NT2/D1 (cell line): ENCODE measurements at regions not wholly inside any gene's neighbourhood (a gene's known extent, or its start where the extent isn't known, plus 50 kb on each side); places are given as distances from the start of the nearest gene placed in this dataset.

Experiments
- SUZ12 ChIP-seq: IDR thresholded peaks from 2 replicates; pipeline ENCODE4 v1.6.1; 2011; ENCODE audit not compliant: insufficient read length, insufficient read depth; ENCODE audit errors: extremely low read depth
- YY1 ChIP-seq: IDR thresholded peaks from 2 replicates; pipeline ENCODE4 v1.6.1; 2011; ENCODE audit not compliant: insufficient read length, insufficient read depth
- ZNF274 ChIP-seq: IDR thresholded peaks from 2 replicates; pipeline ENCODE4 v1.6.1; 2011; ENCODE audit warnings: mild to moderate bottlenecking, low read depth, low read length

DNA sequence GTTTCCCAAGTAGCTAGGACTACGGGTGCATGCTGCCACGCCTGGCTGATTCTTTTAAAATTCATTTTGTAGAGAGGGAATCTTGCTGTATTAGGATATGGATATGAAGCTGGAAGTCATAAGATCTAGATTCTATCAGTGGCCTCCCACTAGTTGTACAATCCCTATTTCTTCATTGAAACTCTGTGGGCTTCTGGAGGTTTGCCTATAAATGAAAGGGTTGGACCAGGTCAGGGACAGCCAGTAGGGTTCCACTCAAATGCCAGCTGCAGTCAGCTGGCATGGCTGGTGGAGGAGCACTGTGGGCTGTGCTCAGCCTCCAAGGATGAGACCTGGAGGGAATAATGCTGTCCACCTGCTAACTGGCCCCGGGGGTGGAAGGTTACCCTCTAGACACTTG is 110.2 kb upstream of the GJB6 start:
- TF ChIP-seq YY1 (no peak), ZNF274 (no peak), SUZ12 (no peak)
